ENCODE measurements at regions not wholly inside any gene's neighbourhood (a gene's known extent, or its start where the extent isn't known, plus 50 kb on each side); places are given as distances from the start of the nearest gene placed in this dataset.

DNA sequence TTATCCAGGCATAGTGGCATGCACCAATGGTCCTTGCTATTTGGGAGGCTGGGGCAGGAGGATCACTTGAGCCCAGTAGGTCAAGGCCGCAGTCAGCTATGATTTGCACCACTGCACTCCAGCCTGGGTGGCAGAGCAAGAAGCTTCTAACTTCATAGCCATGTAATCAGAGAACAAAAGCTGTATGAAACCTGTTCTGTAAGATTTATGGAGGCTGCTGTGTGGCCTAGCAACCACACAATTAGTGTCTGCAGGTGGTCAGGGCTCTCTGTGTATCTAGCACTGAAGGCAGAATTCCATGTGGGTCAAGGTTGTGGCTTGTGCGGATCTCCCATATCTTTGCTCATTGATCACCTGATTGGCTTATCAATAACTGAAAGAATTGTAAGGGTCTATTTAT, 221.5 kb upstream of the FOXK1 start:
- peaks cover 0 to 14% of the 10 kb centered on the region in 2 experiments; a peak in 2 of 5 replicates for H3K27me3 ChIP-seq (ENCODE audit: control insufficient read depth in 2 of 2, insufficient read depth in 2 of 2, low read length in 2 of 2)
- no peaks in the 10 kb centered on the region for H3K9me3 ChIP-seq (replicated peaks; ENCODE audit: control insufficient read depth, insufficient read depth, low read depth, low read length)
- H3K4me3 ChIP-seq, result no peak overlapping the region
- H2AFZ ChIP-seq (ENCODE audit: low read depth, low read length), result no peak overlapping the region
- TF ChIP-seq ZNF717 (CRISPR knock-in tag; IDR thresholded peaks at IDR 0.05), result no peak
- no peak for TF ChIP-seq ZNF23 (CRISPR knock-in tag; IDR thresholded peaks at IDR 0.05)
- no peak for TF ChIP-seq SIRT6 (IDR thresholded peaks at IDR 0.05; ENCODE audit: low read depth, low read length)
- no peak for TF ChIP-seq ZNF175 (CRISPR knock-in tag; IDR thresholded peaks at IDR 0.05; ENCODE audit: low read depth)
- TF ChIP-seq HOXB6 (CRISPR knock-in tag; IDR thresholded peaks at IDR 0.05; ENCODE audit: borderline replicate concordance), result no peak
- no peak for TF ChIP-seq CXXC5 (CRISPR knock-in tag; IDR thresholded peaks at IDR 0.05)
- no peak for TF ChIP-seq TCF7L2 (IDR thresholded peaks at IDR 0.05; ENCODE audit: low read depth, low read length)
- no peak for TF ChIP-seq RAD21 (CRISPR knock-in tag; conservative IDR thresholded peaks at IDR 0.05 in 1 of 2, IDR thresholded peaks at IDR 0.05 in 1 of 2)
- TF ChIP-seq E2F3 (CRISPR knock-in tag; IDR thresholded peaks at IDR 0.05), result no peak
- WGBS (ENCODE audit: insufficient coverage, low coverage, missing lambda C conversion rate), result 0% methylated on average over 2 of the region's 2 CpGs
- ChIA-PET POLR2A (interaction anchor here (0.5 to 1.1 kb wide), 2 partner anchors 43 to 689 kb away, joined by 3 read pairs; no protein-coding TSS in a partner anchor), CTCF (ENCODE audit: low intra/inter-chr PET ratio) (no interaction called here)
- no peak overlapping the region for H3K4me2 ChIP-seq (ENCODE audit: insufficient read depth, low read length)
- intact Hi-C loops (cut with micrococcal nuclease), result no loop called here
- no peaks in the 10 kb centered on the region for H3K4me1 ChIP-seq (replicated peaks in 1 of 2; ENCODE audit: control insufficient read depth in 2 of 2, insufficient read depth in 2 of 2, low read length in 2 of 2)
- no peak overlapping the region for H3K9ac ChIP-seq (ENCODE audit: insufficient read depth in 1 of 2, low read depth in 2 of 2, low read length in 2 of 2)
- H3K79me2 ChIP-seq (ENCODE audit: control insufficient read depth, insufficient read depth, low read length), result no peaks in the 10 kb centered on the region
- in situ Hi-C loops (cut with MboI), result no loop called here
- H3K9me1 ChIP-seq (ENCODE audit: control insufficient read depth, insufficient read depth, low read length), result no peaks in the 10 kb centered on the region
- no peaks in the 10 kb centered on the region for H4K20me1 ChIP-seq (replicated peaks; ENCODE audit: control insufficient read depth, insufficient read depth, low read length)
- no TSS peak for BruUV-seq (replicated peaks)
- H3K27ac ChIP-seq (ENCODE audit: extremely low read depth, low read depth, low read length), result no peak overlapping the region
- FAIRE-seq (no peak), DNase-seq (ENCODE audit: extremely low read depth in 1 of 4, low spot score in 3 of 4) (no peak), ATAC-seq (no peak)
- H3K36me3 ChIP-seq (ENCODE audit: control insufficient read depth, insufficient read depth, low read length), result no peaks in the 10 kb centered on the region

Data from K562 (cell line).